HEK293 (cell line): ENCODE measurements at regions not wholly inside any gene's neighbourhood (a gene's known extent, or its start where the extent isn't known, plus 50 kb on each side); places are given as distances from the start of the nearest gene placed in this dataset.

Experiments
- CTCF ChIA-PET: fragments of 350-600 bp; formaldehyde crosslinking; extraction: SDS; loops from one replicate; lab custom pipeline; 2021; ENCODE audit warnings: antibody characterized with exemption; lab: Yijun Ruan, JAX
- POLR2A ChIA-PET: fragments of 300-600 bp; formaldehyde crosslinking; extraction: SDS; loops from one replicate; lab custom pipeline; 2020; ENCODE audit warnings: antibody characterized with exemption, inconsistent platforms; lab: Yijun Ruan, JAX
- H3K27ac ChIP-seq: fragments of 200-500 bp; sonication (Bioruptor generic); 2 replicates; pipeline ENCODE4 v1.5.1; 2014; ENCODE audit warnings: low read depth, low read length, control low read depth, inconsistent platforms; ENCODE audit errors: extremely low read depth
- H3K36me3 ChIP-seq, 2 experiments: fragments of 200-500 bp in 1 of 2; sonication (Bioruptor generic) in 1 of 2; 1 replicate in 1 of 2; 2 replicates in 1 of 2; pipeline ENCODE4 v1.5.1; 2014 to 2017; ENCODE audit warnings: inconsistent platforms in 2 of 2, low read length in 2 of 2; ENCODE audit not compliant: control insufficient read depth in 2 of 2, insufficient read depth in 1 of 2
- H3K4me1 ChIP-seq: fragments of 200-500 bp; sonication (Bioruptor generic); 2 replicates; pipeline ENCODE4 v1.5.1; 2014; ENCODE audit warnings: mild to moderate bottlenecking, low read length, inconsistent platforms; ENCODE audit not compliant: control insufficient read depth, insufficient read depth
- H3K4me3 ChIP-seq: 2 replicates; pipeline ENCODE4 v1.5.1; 2011; ENCODE audit warnings: low read depth, mild to moderate bottlenecking, control low read depth, low read length, moderate library complexity
- H3K9me3 ChIP-seq: fragments of 200-500 bp; sonication (Bioruptor generic); 2 replicates; pipeline ENCODE4 v1.5.1; 2014; ENCODE audit warnings: low read depth, low read length, inconsistent platforms; ENCODE audit not compliant: control insufficient read depth, insufficient read depth
- IKZF3 ChIP-seq: fragments of 450-650 bp; IDR thresholded peaks from 2 replicates; pipeline ENCODE4 v1.5.0; 2018; ENCODE audit warnings: missing biosample characterization, mild to moderate bottlenecking, missing genetic modification characterization, moderate library complexity
- MYNN ChIP-seq: fragments of 450-650 bp; formaldehyde crosslinking; IDR thresholded peaks from 2 replicates; pipeline ENCODE4 v1.5.1; 2016; ENCODE audit warnings: missing biosample characterization, missing genetic modification characterization, borderline replicate concordance
- RBAK ChIP-seq: fragments of 450-650 bp; formaldehyde crosslinking; IDR thresholded peaks from 2 replicates; pipeline ENCODE4 v1.5.1; 2016; ENCODE audit warnings: missing biosample characterization, missing genetic modification characterization
- SETDB1 ChIP-seq: IDR thresholded peaks from one replicate; pipeline ENCODE4 v1.6.1; 2017; ENCODE audit warnings: mild to moderate bottlenecking, low read length, moderate library complexity, mixed read lengths; ENCODE audit not compliant: insufficient read length
- SP7 ChIP-seq: fragments of 450-650 bp; formaldehyde crosslinking; IDR thresholded peaks from 2 replicates; pipeline ENCODE4 v1.5.1; 2016; ENCODE audit warnings: missing biosample characterization, missing genetic modification characterization
- TRIM28 ChIP-seq: IDR thresholded peaks from 2 replicates; pipeline ENCODE4 v1.6.1; 2011; ENCODE audit warnings: low read length, control low read depth, borderline replicate concordance
- ZFP69B ChIP-seq: fragments of 450-650 bp; formaldehyde crosslinking; IDR thresholded peaks from 2 replicates; pipeline ENCODE4 v1.5.1; 2016; ENCODE audit warnings: missing biosample characterization, missing genetic modification characterization
- ZNF10 ChIP-seq: fragments of 450-650 bp; formaldehyde crosslinking; IDR thresholded peaks from 2 replicates; pipeline ENCODE4 v1.5.1; 2017; ENCODE audit warnings: missing biosample characterization, missing genetic modification characterization
- ZNF175 ChIP-seq: fragments of 450-650 bp; formaldehyde crosslinking; IDR thresholded peaks from 2 replicates; pipeline ENCODE4 v1.5.1; 2016; ENCODE audit warnings: missing biosample characterization, missing genetic modification characterization
- ZNF184 ChIP-seq: fragments of 450-650 bp; IDR thresholded peaks from 2 replicates; pipeline ENCODE4 v1.5.1; 2018; ENCODE audit warnings: missing biosample characterization, mild to moderate bottlenecking, missing genetic modification characterization
- ZNF221 ChIP-seq: fragments of 450-650 bp; formaldehyde crosslinking; IDR thresholded peaks from 2 replicates; pipeline ENCODE4 v1.5.1; 2017; ENCODE audit warnings: missing biosample characterization, missing genetic modification characterization, borderline replicate concordance
- ZNF311 ChIP-seq: fragments of 450-650 bp; formaldehyde crosslinking; IDR thresholded peaks from 2 replicates; pipeline ENCODE4 v1.5.1; 2017; ENCODE audit warnings: missing biosample characterization, missing genetic modification characterization, borderline replicate concordance
- ZNF341 ChIP-seq: fragments of 450-650 bp; formaldehyde crosslinking; IDR thresholded peaks from 2 replicates; pipeline ENCODE4; 2016; ENCODE audit warnings: low read depth, missing biosample characterization, missing genetic modification characterization
- ZNF350 ChIP-seq: fragments of 450-650 bp; formaldehyde crosslinking; IDR thresholded peaks from 2 replicates; pipeline ENCODE4 v1.5.0; 2017; ENCODE audit warnings: missing biosample characterization, mild to moderate bottlenecking, missing genetic modification characterization
- ZNF423 ChIP-seq: fragments of 450-650 bp; formaldehyde crosslinking; IDR thresholded peaks from 2 replicates; pipeline ENCODE4 v1.5.1; 2016; ENCODE audit warnings: missing biosample characterization, missing genetic modification characterization
- ZNF549 ChIP-seq: fragments of 450-650 bp; IDR thresholded peaks from 2 replicates; pipeline ENCODE4 v1.5.1; 2018; ENCODE audit warnings: missing biosample characterization, missing genetic modification characterization, mild to moderate bottlenecking, inconsistent platforms, moderate library complexity
- ZNF555 ChIP-seq: fragments of 450-650 bp; formaldehyde crosslinking; conservative IDR thresholded peaks from 2 replicates; pipeline ENCODE4 v1.5.1; 2017; ENCODE audit warnings: missing biosample characterization, mild to moderate bottlenecking, missing genetic modification characterization, inconsistent platforms
- ZNF560 ChIP-seq: fragments of 450-650 bp; formaldehyde crosslinking; IDR thresholded peaks from 2 replicates; pipeline ENCODE4 v1.5.1; 2017; ENCODE audit warnings: missing biosample characterization, missing genetic modification characterization, borderline replicate concordance
- ZNF654 ChIP-seq: fragments of 450-650 bp; formaldehyde crosslinking; IDR thresholded peaks from 2 replicates; pipeline ENCODE4 v1.5.1; 2016; ENCODE audit warnings: low read depth, missing biosample characterization, missing genetic modification characterization
- ZNF658 ChIP-seq: fragments of 450-650 bp; formaldehyde crosslinking; IDR thresholded peaks from 2 replicates; pipeline ENCODE4; 2016; ENCODE audit warnings: missing biosample characterization, missing genetic modification characterization
- ZNF76 ChIP-seq: fragments of 450-650 bp; formaldehyde crosslinking; IDR thresholded peaks from 2 replicates; pipeline ENCODE4; 2016; ENCODE audit warnings: low read depth, missing biosample characterization, missing genetic modification characterization, borderline replicate concordance
- TF ChIP-seq, protein P1 (sequence below): fragments of 450-650 bp; formaldehyde crosslinking; IDR thresholded peaks from 2 replicates; pipeline ENCODE4 v1.5.1; 2016; ENCODE audit warnings: missing biosample characterization, missing genetic modification characterization
- TF ChIP-seq, protein P2 (sequence below): fragments of 450-650 bp; formaldehyde crosslinking; IDR thresholded peaks from 2 replicates; pipeline ENCODE4 v1.5.1; 2016; ENCODE audit warnings: missing biosample characterization, missing genetic modification characterization, borderline replicate concordance
- TF ChIP-seq, protein P3 (sequence below): fragments of 450-650 bp; formaldehyde crosslinking; IDR thresholded peaks from 2 replicates; pipeline ENCODE4 v1.5.1; 2016; ENCODE audit warnings: missing biosample characterization, missing genetic modification characterization
- TF ChIP-seq, protein P4 (sequence below): fragments of 450-650 bp; formaldehyde crosslinking; IDR thresholded peaks from 2 replicates; pipeline ENCODE4 v1.5.1; 2017; ENCODE audit warnings: missing biosample characterization, missing genetic modification characterization

DNA sequence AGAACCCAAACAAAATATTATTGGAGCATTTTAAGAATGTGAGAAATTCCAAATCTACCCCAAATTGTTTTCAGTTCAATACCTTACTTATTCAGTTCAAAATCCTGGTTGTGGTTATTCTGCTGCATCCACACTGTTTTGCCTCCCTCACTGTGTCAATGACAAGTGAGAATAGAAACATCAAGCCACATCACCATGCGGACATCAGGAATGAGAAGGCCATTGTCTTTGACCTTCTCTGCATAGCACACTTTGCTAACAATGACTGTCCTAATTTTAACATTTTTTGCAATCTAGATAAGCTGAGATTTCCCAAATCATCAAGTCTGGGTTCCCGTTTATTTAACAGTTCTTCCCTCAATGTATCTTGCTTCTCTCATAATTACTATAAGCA is 93.7 kb downstream of the ELAPOR2 start (continued):
- TF ChIP-seq ZNF76 (no peak), SETDB1 (no peak), ZNF654 (no peak), IKZF3 (tag by site-specific recombination) (no peak), ZNF658 (no peak), ZNF423 (tag by site-specific recombination) (no peak), ZNF560 (tag by site-specific recombination) (no peak), ZNF555 (tag by site-specific recombination) (no peak), ZNF311 (tag by site-specific recombination) (no peak), ZNF184 (no peak), ZNF341 (tag by site-specific recombination) (no peak)
- TF ChIP-seq, protein P1, sequence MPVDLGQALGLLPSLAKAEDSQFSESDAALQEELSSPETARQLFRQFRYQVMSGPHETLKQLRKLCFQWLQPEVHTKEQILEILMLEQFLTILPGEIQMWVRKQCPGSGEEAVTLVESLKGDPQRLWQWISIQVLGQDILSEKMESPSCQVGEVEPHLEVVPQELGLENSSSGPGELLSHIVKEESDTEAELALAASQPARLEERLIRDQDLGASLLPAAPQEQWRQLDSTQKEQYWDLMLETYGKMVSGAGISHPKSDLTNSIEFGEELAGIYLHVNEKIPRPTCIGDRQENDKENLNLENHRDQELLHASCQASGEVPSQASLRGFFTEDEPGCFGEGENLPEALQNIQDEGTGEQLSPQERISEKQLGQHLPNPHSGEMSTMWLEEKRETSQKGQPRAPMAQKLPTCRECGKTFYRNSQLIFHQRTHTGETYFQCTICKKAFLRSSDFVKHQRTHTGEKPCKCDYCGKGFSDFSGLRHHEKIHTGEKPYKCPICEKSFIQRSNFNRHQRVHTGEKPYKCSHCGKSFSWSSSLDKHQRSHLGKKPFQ: no peak

DNA sequence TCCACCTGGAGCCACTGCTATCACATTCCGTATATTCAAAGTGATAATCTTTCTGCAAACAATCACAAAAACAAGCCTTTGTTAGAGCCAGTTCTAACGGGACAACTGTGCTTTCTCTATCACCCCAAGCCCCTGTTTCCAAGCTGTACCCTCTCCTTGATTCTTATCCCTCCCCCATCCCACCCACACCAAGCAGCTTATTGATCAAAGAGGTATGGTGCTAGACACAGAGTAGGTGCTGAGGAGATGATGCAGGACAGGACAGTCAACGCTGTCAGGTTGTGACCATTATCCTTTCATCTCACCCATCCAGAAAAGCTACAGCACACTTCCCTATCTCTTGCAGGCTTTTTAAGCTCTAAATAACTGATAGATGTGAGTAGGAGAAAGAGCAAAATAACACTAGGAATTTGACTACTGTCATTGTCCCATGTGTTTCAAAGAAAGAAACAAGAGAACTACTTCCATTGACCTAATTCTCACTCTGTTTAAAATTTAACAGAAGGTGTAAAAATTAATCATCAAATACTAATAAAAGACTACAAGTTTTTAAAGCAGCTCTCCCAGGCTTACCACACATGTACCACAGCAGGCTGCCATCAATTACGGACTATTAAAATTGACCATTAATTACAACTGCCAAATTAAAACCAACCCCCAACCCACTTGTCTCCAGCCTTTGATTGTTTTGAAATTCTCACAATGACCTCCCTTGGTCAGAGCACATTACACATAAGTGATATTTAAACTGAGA is 94.3 kb downstream of the ELAPOR2 start:
- Histone ChIP-seq H3K9me3 (no peaks in the 10 kb centered on the region), H3K36me3 (no peaks in the 10 kb centered on the region), H3K4me1 (no peaks in the 10 kb centered on the region), H3K27ac (no peak overlapping the region), H3K4me3 (no peak overlapping the region)
- CTCF ChIA-PET: no interaction called here
- TF ChIP-seq, protein P2, sequence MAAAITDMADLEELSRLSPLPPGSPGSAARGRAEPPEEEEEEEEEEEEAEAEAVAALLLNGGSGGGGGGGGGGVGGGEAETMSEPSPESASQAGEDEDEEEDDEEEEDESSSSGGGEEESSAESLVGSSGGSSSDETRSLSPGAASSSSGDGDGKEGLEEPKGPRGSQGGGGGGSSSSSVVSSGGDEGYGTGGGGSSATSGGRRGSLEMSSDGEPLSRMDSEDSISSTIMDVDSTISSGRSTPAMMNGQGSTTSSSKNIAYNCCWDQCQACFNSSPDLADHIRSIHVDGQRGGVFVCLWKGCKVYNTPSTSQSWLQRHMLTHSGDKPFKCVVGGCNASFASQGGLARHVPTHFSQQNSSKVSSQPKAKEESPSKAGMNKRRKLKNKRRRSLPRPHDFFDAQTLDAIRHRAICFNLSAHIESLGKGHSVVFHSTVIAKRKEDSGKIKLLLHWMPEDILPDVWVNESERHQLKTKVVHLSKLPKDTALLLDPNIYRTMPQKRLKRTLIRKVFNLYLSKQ (tag by site-specific recombination): no peak
- TF ChIP-seq TRIM28 (no peak), RBAK (tag by site-specific recombination) (no peak), ZNF549 (tag by site-specific recombination) (no peak), MYNN (tag by site-specific recombination) (no peak)
- TF ChIP-seq, protein P3, sequence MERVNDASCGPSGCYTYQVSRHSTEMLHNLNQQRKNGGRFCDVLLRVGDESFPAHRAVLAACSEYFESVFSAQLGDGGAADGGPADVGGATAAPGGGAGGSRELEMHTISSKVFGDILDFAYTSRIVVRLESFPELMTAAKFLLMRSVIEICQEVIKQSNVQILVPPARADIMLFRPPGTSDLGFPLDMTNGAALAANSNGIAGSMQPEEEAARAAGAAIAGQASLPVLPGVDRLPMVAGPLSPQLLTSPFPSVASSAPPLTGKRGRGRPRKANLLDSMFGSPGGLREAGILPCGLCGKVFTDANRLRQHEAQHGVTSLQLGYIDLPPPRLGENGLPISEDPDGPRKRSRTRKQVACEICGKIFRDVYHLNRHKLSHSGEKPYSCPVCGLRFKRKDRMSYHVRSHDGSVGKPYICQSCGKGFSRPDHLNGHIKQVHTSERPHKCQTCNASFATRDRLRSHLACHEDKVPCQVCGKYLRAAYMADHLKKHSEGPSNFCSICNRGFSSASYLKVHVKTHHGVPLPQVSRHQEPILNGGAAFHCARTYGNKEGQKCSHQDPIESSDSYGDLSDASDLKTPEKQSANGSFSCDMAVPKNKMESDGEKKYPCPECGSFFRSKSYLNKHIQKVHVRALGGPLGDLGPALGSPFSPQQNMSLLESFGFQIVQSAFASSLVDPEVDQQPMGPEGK: no peak
- POLR2A ChIA-PET: no interaction called here

DNA sequence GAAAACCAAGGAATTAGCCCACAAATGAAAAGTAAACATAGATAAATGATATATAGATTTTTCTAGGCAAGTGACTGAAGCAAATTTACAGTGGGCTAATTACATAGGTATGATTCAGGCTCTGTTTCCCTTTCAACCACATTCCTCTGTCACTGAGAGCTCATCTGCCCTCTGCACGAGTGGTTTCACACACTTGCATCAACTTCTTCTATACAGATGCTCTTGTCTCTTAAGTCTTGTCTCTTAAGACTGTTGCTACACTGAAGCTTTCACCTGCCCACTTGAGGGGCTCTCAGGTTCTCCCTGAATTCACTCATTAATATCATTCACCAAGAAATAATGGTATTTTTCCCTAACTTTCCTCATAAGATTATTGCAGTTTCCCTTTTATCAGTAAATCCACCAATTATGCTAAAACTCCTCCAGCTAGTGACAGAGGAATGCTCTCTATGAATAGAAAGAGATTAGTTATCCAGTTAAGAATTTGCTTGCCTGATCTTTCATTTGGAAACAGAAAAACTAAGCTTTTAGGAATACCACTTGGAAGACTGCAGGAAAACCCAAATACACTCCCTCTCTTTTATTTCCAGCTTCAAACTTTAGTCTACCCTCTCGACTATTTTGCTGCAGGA is 95.7 kb downstream of the ELAPOR2 start:
- Histone ChIP-seq H3K36me3 (no peaks in the 10 kb centered on the region), H3K4me3 (no peak overlapping the region), H3K9me3 (no peaks in the 10 kb centered on the region), H3K27ac (no peak overlapping the region), H3K4me1 (no peaks in the 10 kb centered on the region)
- POLR2A ChIA-PET: no interaction called here
- CTCF ChIA-PET: no interaction called here
- TF ChIP-seq ZNF175: no peak
- TF ChIP-seq, protein P1: no peak
- no peak for TF ChIP-seq ZNF221 (tag by site-specific recombination)
- no peak for TF ChIP-seq SP7 (tag by site-specific recombination)
- no peak for TF ChIP-seq ZNF10 (tag by site-specific recombination)
- TF ChIP-seq, protein P4, sequence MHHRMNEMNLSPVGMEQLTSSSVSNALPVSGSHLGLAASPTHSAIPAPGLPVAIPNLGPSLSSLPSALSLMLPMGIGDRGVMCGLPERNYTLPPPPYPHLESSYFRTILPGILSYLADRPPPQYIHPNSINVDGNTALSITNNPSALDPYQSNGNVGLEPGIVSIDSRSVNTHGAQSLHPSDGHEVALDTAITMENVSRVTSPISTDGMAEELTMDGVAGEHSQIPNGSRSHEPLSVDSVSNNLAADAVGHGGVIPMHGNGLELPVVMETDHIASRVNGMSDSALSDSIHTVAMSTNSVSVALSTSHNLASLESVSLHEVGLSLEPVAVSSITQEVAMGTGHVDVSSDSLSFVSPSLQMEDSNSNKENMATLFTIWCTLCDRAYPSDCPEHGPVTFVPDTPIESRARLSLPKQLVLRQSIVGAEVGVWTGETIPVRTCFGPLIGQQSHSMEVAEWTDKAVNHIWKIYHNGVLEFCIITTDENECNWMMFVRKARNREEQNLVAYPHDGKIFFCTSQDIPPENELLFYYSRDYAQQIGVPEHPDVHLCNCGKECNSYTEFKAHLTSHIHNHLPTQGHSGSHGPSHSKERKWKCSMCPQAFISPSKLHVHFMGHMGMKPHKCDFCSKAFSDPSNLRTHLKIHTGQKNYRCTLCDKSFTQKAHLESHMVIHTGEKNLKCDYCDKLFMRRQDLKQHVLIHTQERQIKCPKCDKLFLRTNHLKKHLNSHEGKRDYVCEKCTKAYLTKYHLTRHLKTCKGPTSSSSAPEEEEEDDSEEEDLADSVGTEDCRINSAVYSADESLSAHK (tag by site-specific recombination): no peak
- no peak for TF ChIP-seq ZFP69B (tag by site-specific recombination)
- TF ChIP-seq ZNF350 (tag by site-specific recombination): no peak
